ENCODE measurements at regions not wholly inside any gene's neighbourhood (a gene's known extent, or its start where the extent isn't known, plus 50 kb on each side); places are given as distances from the start of the nearest gene placed in this dataset.

GRCh38 chr11:81495699-81496292 is 1237.9 kb downstream of the FAM181B start:
- no peak for TF ChIP-seq CTCF (IDR thresholded peaks at IDR 0.05)
- no peak for TF ChIP-seq ZFX (IDR thresholded peaks at IDR 0.05; ENCODE audit: borderline replicate concordance)
